Right lobe of liver (tissue), 6 donors: ENCODE measurements at regions not wholly inside any gene's neighbourhood (a gene's known extent, or its start where the extent isn't known, plus 50 kb on each side); places are given as distances from the start of the nearest gene placed in this dataset.

ENCODE experiments used
- ATAC-seq, 4 donors: fragments of 200-7000 bp; cut with Tn5 transposase; one replicate each; pipeline ENCODE4 v1.9.1; 2020; ENCODE audit warnings: mild to moderate bottlenecking in 4 of 4, moderate library complexity in 4 of 4
- DNase-seq, 3 donors: peaks; one replicate each; pipeline ENCODE4 v3.0.0-alpha.2; 2020
- H3K27ac ChIP-seq, 3 donors: fragments of 200-600 bp; one replicate each; pipeline ENCODE4 v1.8.0; 2022
- H3K27me3 ChIP-seq, 2 donors: fragments of 200-600 bp; one replicate each; pipeline ENCODE4 v1.8.0; 2022
- H3K36me3 ChIP-seq, 4 donors: fragments of 200-600 bp; sonication (generic) in 1 of 4; one replicate each; pipeline versions ENCODE4 v1.5.1 to v1.8.0; 2017 to 2022; ENCODE audit warnings: control low read depth in 1 of 4
- H3K4me1 ChIP-seq, 4 donors: fragments of 200-600 bp; sonication (generic) in 1 of 4; one replicate each; pipeline versions ENCODE4 v1.5.1 to v1.8.0; 2017 to 2022; ENCODE audit warnings: control low read depth in 1 of 4
- H3K4me3 ChIP-seq, 3 donors: fragments of 200-600 bp; one replicate each; pipeline ENCODE4 v1.8.0; 2022
- H3K9me3 ChIP-seq, 4 donors: fragments of 200-600 bp; sonication (generic) in 1 of 4; one replicate each; pipeline versions ENCODE4 v1.5.1 to v1.8.0; 2017 to 2022; ENCODE audit warnings: control low read depth in 1 of 4
- CTCF ChIP-seq, 4 donors: fragments of 200-600 bp in 3 of 4; fragments of 450-650 bp in 1 of 4; IDR thresholded peaks; one replicate each; pipeline versions ENCODE4 v1.5.1 to v1.8.0; 2016 to 2022; ENCODE audit warnings: antibody characterized with exemption in 4 of 4, mild to moderate bottlenecking in 2 of 4
- POLR2A ChIP-seq: fragments of 450-650 bp; IDR thresholded peaks from one replicate; pipeline ENCODE4 v1.6.1; 2017; ENCODE audit warnings: antibody characterized with exemption, mild to moderate bottlenecking
- WGBS: methylation state at CpG from one replicate; pipeline ENCODE4 v1.1.6; 2018; ENCODE audit warnings: low coverage, low lambda C conversion rate; ENCODE audit not compliant: insufficient coverage; ENCODE audit errors: missing lambda C conversion rate; 5-methylcytosine and 5-hydroxymethylcytosine counted together
- intact Hi-C, 2 donors: fragments of 100-400 bp; cut with DNase I; formaldehyde crosslinking; loops; one replicate each; pipeline versions ENCODE4 v1.11.2 to v1.14.1; 2022
- donor health status: DM: no; HTN: yes; CAD: no.
- donor health status: DM: no; HTN: no; CAD: no.
- donor health status: DM: no; HTN: no; CAD: no.
- donor health status: DM: no; HTN: yes; CAD: no.
- donor health status: DM: no; HTN: yes; CAD: no.

- ATAC-seq: no peak
- intact Hi-C loops: no loop called here
- H3K9me3 ChIP-seq: no peaks in the 10 kb centered on the region
- WGBS: 59% methylated on average over 4 of the region's 4 CpGs
- no peaks in the 10 kb centered on the region for H3K36me3 ChIP-seq
- DNase-seq: no peak
- no peak overlapping the region for H3K4me3 ChIP-seq
- no peaks in the 10 kb centered on the region for H3K4me1 ChIP-seq
- no peaks in the 10 kb centered on the region for H3K27me3 ChIP-seq
- H3K27ac ChIP-seq: no peak overlapping the region
- TF ChIP-seq CTCF (IDR thresholded peaks at IDR 0.05) (no peak), POLR2A (no peak)
Observed at GRCh38 chr5:17952231-17952630, 318.0 kb downstream of the TAF11L14 start.

- no peak for TF ChIP-seq CTCF (IDR thresholded peaks at IDR 0.05)
- no peak for TF ChIP-seq POLR2A
- no peaks in the 10 kb centered on the region for H3K9me3 ChIP-seq
- DNase-seq (no peak), ATAC-seq (no peak)
- no peaks in the 10 kb centered on the region for H3K36me3 ChIP-seq
- no peaks in the 10 kb centered on the region for H3K27me3 ChIP-seq
- 24% methylated on average over 2 of the region's 2 CpGs for WGBS
- intact Hi-C loops: no loop called here
- no peaks in the 10 kb centered on the region for H3K4me1 ChIP-seq
- H3K4me3 ChIP-seq: no peak overlapping the region
- no peak overlapping the region for H3K27ac ChIP-seq
Observed at GRCh38 chr5:17964067-17964466, 329.8 kb downstream of the TAF11L14 start.

GRCh38 chr5:17966640-17967402, 332.6 kb downstream of the TAF11L14 start:
- H3K4me3 ChIP-seq: no peak overlapping the region
- ATAC-seq (peak in 1 of 4 donors; percentile 25), DNase-seq (peak in 1 of 3 donors; percentile 44)
- 70% methylated on average over 2 of the region's 5 CpGs for WGBS
- H3K27ac ChIP-seq: no peak overlapping the region
- no peaks in the 10 kb centered on the region for H3K4me1 ChIP-seq
- no peaks in the 10 kb centered on the region for H3K9me3 ChIP-seq
- intact Hi-C loops: no loop called here
- no peak for TF ChIP-seq CTCF (IDR thresholded peaks at IDR 0.05)
- TF ChIP-seq POLR2A: no peak
- H3K36me3 ChIP-seq: no peaks in the 10 kb centered on the region
- no peaks in the 10 kb centered on the region for H3K27me3 ChIP-seq

GRCh38 chr5:17976404-17976803, 342.1 kb downstream of the TAF11L14 start:
- Histone ChIP-seq H3K4me3 (no peak overlapping the region), H3K9me3 (no peaks in the 10 kb centered on the region), H3K27ac (no peak overlapping the region), H3K4me1 (no peaks in the 10 kb centered on the region), H3K36me3 (no peaks in the 10 kb centered on the region), H3K27me3 (no peaks in the 10 kb centered on the region)
- no peak for TF ChIP-seq CTCF (IDR thresholded peaks at IDR 0.05)
- no peak for TF ChIP-seq POLR2A
- ATAC-seq (no peak), DNase-seq (no peak)
- 80% methylated on average over 1 of the region's 1 CpG for WGBS
- intact Hi-C loops: no loop called here
